ENCODE measurements at regions not wholly inside any gene's neighbourhood (a gene's known extent, or its start where the extent isn't known, plus 50 kb on each side); places are given as distances from the start of the nearest gene placed in this dataset.

- no peak for TF ChIP-seq ZSCAN4 (tag by site-specific recombination; IDR thresholded peaks at IDR 0.05)
- TF ChIP-seq ZNF148 (tag by site-specific recombination; IDR thresholded peaks at IDR 0.05; ENCODE audit: borderline replicate concordance), result no peak
- TF ChIP-seq ZNF146 (tag by site-specific recombination; IDR thresholded peaks at IDR 0.05), result no peak
- TF ChIP-seq ZNF596 (tag by site-specific recombination; IDR thresholded peaks at IDR 0.05), result no peak
- no peak for TF ChIP-seq BCL11A (tag by site-specific recombination; IDR thresholded peaks at IDR 0.05; ENCODE audit: low read depth)
- no peak for TF ChIP-seq ZNF529 (tag by site-specific recombination; IDR thresholded peaks at IDR 0.05; ENCODE audit: insufficient replicate concordance)
- no peak for TF ChIP-seq ZBTB8A (tag by site-specific recombination; IDR thresholded peaks at IDR 0.05)
- TF ChIP-seq ZFP37 (tag by site-specific recombination; IDR thresholded peaks at IDR 0.05), result no peak
- TF ChIP-seq ZNF549 (tag by site-specific recombination; IDR thresholded peaks at IDR 0.05), result no peak
- no peak for TF ChIP-seq ZNF624 (tag by site-specific recombination; IDR thresholded peaks at IDR 0.05)
- no peak for TF ChIP-seq ZNF837 (tag by site-specific recombination; IDR thresholded peaks at IDR 0.05)
- TF ChIP-seq ZEB2 (tag by site-specific recombination; IDR thresholded peaks at IDR 0.05), result no peak
Observed at GRCh38 chr13:104737713-104738112, 1671.5 kb upstream of the SLC10A2 start (continued).

- no peaks in the 10 kb centered on the region for H3K9me3 ChIP-seq (ENCODE audit: control insufficient read depth, insufficient read depth, low read depth, low read length)
- H3K36me3 ChIP-seq (ENCODE audit: control insufficient read depth in 2 of 2, insufficient read depth in 1 of 2, low read length in 2 of 2), result no peaks in the 10 kb centered on the region
- no peaks in the 10 kb centered on the region for H3K4me1 ChIP-seq (ENCODE audit: control insufficient read depth, insufficient read depth, low read length)
- H3K27ac ChIP-seq (ENCODE audit: extremely low read depth, low read depth, low read length), result no peak overlapping the region
- POLR2A ChIA-PET, result no interaction called here
- CTCF ChIA-PET, result no interaction called here
- TF ChIP-seq HOXA7 (CRISPR knock-in tag; IDR thresholded peaks at IDR 0.05; ENCODE audit: borderline replicate concordance) (no peak), ZNF248 (tag by site-specific recombination; IDR thresholded peaks at IDR 0.05) (no peak), YY2 (tag by site-specific recombination; IDR thresholded peaks at IDR 0.05) (no peak), ZNF76 (tag by site-specific recombination; IDR thresholded peaks at IDR 0.05; ENCODE audit: borderline replicate concordance, low read depth) (no peak), ZNF510 (tag by site-specific recombination; IDR thresholded peaks at IDR 0.05; ENCODE audit: insufficient replicate concordance) (no peak), ZSCAN30 (tag by site-specific recombination; IDR thresholded peaks at IDR 0.05) (no peak)
- no peak overlapping the region for H3K4me3 ChIP-seq (ENCODE audit: low read depth, low read length)
Observed at GRCh38 chr13:104733427-104733826, 1667.2 kb upstream of the SLC10A2 start.

- Histone ChIP-seq H3K27ac (ENCODE audit: extremely low read depth, low read depth, low read length) (no peak overlapping the region), H3K36me3 (ENCODE audit: control insufficient read depth in 2 of 2, insufficient read depth in 1 of 2, low read length in 2 of 2) (no peaks in the 10 kb centered on the region), H3K4me3 (ENCODE audit: low read depth, low read length) (no peak overlapping the region), H3K9me3 (ENCODE audit: control insufficient read depth, insufficient read depth, low read depth, low read length) (no peaks in the 10 kb centered on the region), H3K4me1 (ENCODE audit: control insufficient read depth, insufficient read depth, low read length) (no peaks in the 10 kb centered on the region)
- ChIA-PET CTCF (no interaction called here), POLR2A (no interaction called here)
- TF ChIP-seq ZNF645 (tag by site-specific recombination; IDR thresholded peaks at IDR 0.05), result no peak
- no peak for TF ChIP-seq ZNF174 (tag by site-specific recombination; IDR thresholded peaks at IDR 0.05)
- no peak for TF ChIP-seq ZSCAN4 (tag by site-specific recombination; IDR thresholded peaks at IDR 0.05)
- no peak for TF ChIP-seq ZNF223 (tag by site-specific recombination; IDR thresholded peaks at IDR 0.05)
- no peak for TF ChIP-seq ZXDB (tag by site-specific recombination; IDR thresholded peaks at IDR 0.05)
Observed at GRCh38 chr13:104715111-104715510, 1648.9 kb upstream of the SLC10A2 start.
